ENCODE measurements at regions not wholly inside any gene's neighbourhood (a gene's known extent, or its start where the extent isn't known, plus 50 kb on each side); places are given as distances from the start of the nearest gene placed in this dataset.

DNA sequence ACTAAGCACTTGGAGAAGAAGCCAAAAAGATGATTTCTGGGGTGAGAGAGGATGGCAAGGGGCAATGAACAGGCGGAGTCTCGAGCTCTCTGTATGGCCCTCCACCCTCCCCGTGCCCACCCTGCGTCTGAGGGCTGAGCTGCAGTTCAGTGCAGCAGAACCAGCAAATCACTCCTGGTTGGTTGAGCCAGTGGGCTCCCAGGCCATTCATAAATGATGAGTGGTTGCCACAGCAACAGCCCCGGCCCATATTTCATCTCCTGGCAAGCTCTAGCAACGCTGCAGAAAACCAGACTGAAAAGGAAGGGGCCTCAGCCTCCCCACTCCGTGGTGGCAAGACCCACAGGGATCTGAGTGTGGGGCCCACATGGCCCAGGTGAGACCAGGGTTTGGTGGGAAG is 93.8 kb upstream of the PPP1R26 start:
- Histone ChIP-seq H3K4me3 (no peak overlapping the region), H3K9me3 (no peaks in the 10 kb centered on the region), H3K27ac (replicated peaks in 1 of 4) (no peak overlapping the region), H3K4me1 (no peaks in the 10 kb centered on the region), H3K27me3 (peaks cover 0 to 47% (median 0%) of the 10 kb centered on the region in 4 donors), H3K36me3 (no peaks in the 10 kb centered on the region)
- TF ChIP-seq EP300 (IDR thresholded peaks at IDR 0.05), result no peak
- no peak for TF ChIP-seq POLR2AphosphoS5 (IDR thresholded peaks at IDR 0.05)
- TF ChIP-seq, protein P1, sequence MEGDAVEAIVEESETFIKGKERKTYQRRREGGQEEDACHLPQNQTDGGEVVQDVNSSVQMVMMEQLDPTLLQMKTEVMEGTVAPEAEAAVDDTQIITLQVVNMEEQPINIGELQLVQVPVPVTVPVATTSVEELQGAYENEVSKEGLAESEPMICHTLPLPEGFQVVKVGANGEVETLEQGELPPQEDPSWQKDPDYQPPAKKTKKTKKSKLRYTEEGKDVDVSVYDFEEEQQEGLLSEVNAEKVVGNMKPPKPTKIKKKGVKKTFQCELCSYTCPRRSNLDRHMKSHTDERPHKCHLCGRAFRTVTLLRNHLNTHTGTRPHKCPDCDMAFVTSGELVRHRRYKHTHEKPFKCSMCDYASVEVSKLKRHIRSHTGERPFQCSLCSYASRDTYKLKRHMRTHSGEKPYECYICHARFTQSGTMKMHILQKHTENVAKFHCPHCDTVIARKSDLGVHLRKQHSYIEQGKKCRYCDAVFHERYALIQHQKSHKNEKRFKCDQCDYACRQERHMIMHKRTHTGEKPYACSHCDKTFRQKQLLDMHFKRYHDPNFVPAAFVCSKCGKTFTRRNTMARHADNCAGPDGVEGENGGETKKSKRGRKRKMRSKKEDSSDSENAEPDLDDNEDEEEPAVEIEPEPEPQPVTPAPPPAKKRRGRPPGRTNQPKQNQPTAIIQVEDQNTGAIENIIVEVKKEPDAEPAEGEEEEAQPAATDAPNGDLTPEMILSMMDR (IDR thresholded peaks at IDR 0.05), result no peak
- TF ChIP-seq POLR2A (IDR thresholded peaks at IDR 0.05; ENCODE audit: low read depth), result no peak
- intact Hi-C loops (cut with DNase I), result no loop called here
- 50% methylated on average over 7 of the region's 7 CpGs for WGBS
- DNase-seq (ENCODE audit: extremely low spot score), result no peak

DNA sequence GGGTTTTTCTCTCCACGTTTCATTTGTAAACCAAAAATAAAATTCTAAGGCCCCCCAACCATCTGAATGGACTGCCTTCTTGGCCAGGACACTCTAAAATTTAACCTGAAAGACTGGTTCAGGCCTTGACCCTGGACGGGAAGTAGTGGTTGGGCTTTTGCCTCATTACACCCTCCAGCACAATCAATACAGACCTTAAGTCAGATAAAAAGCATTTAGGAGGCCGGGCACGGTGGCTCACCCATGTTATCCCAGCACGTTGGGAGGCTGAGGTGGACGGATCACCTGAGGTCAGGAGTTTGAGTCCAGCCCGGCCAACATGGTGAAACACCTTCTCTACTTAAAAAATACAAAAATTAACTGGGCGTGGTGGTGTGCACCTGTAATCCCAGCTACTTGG is 91.6 kb upstream of the PPP1R26 start:
- TF ChIP-seq, protein P1 (IDR thresholded peaks at IDR 0.05), result no peak
- no peak for TF ChIP-seq EP300 (IDR thresholded peaks at IDR 0.05)
- no peak for TF ChIP-seq POLR2AphosphoS5 (IDR thresholded peaks at IDR 0.05)
- TF ChIP-seq POLR2A (IDR thresholded peaks at IDR 0.05; ENCODE audit: low read depth), result no peak
- Histone ChIP-seq H3K36me3 (no peaks in the 10 kb centered on the region), H3K4me3 (no peak overlapping the region), H3K4me1 (no peaks in the 10 kb centered on the region), H3K27ac (replicated peaks in 1 of 4) (no peak overlapping the region), H3K9me3 (no peaks in the 10 kb centered on the region), H3K27me3 (peaks cover 0 to 54% (median 0%) of the 10 kb centered on the region in 4 donors)
- intact Hi-C loops (cut with DNase I), result no loop called here
- 74% methylated on average over 8 of the region's 8 CpGs for WGBS
- no peak for DNase-seq (ENCODE audit: extremely low spot score)

DNA sequence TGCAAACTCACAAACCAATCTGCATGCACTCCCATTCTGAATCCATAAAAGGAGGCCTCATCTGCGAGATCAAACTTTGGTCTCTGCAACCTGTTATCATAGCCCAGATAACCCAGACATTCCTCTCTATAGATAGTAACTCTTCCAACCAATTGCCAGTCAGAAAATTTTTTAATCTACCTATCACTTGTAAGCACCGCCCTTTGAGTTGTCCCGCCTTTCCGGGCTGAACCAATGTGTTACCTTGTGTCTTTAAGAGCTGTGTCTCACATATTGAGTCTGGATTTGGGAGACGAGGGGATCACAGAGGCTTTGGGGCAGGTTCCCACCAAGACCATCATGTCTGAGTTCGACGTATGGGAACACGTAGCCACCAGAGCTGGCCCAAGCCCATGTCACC is 91.1 kb upstream of the PPP1R26 start:
- no peak for DNase-seq (ENCODE audit: extremely low spot score)
- H3K9me3 ChIP-seq, result no peaks in the 10 kb centered on the region
- H3K4me3 ChIP-seq, result no peak overlapping the region
- no peaks in the 10 kb centered on the region for H3K36me3 ChIP-seq
- TF ChIP-seq, protein P1 (IDR thresholded peaks at IDR 0.05), result no peak
- TF ChIP-seq POLR2A (IDR thresholded peaks at IDR 0.05; ENCODE audit: low read depth), result no peak
- no peak for TF ChIP-seq EP300 (IDR thresholded peaks at IDR 0.05)
- no peak for TF ChIP-seq POLR2AphosphoS5 (IDR thresholded peaks at IDR 0.05)
- H3K27ac ChIP-seq (replicated peaks in 1 of 4), result no peak overlapping the region
- H3K4me1 ChIP-seq, result no peaks in the 10 kb centered on the region
- intact Hi-C loops (cut with DNase I), result no loop called here
- WGBS, result 90% methylated on average over 8 of the region's 8 CpGs
- peaks cover 0 to 53% (median 0%) of the 10 kb centered on the region in 4 donors for H3K27me3 ChIP-seq

DNA sequence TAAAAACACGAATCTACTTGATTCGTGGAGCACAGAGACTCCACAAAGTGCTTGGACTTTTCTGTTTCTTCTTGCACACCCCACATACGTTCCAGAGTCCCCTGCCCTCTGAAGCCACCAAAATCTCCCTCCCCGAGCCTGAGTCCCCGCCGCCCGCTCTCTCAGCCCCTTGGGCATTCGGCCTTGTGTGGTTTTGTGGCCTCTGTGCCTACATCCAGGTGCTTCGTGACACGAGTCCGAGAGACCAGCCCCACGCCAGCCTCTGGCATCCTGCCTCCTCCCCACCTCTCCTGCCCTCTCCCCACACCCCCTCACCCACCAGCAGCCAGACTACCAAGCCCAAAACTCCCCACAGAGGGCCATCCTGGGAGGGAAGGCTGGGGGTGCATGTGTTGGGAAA is 87.8 kb upstream of the PPP1R26 start:
- 83% methylated on average over 12 of the region's 12 CpGs for WGBS
- H3K27me3 ChIP-seq, result peaks cover 0 to 46% (median 0%) of the 10 kb centered on the region in 4 donors
- intact Hi-C loops (cut with DNase I), result no loop called here

More for the DNA sequence above, 87.8 kb upstream of the PPP1R26 start:
- TF ChIP-seq EP300 (IDR thresholded peaks at IDR 0.05), result no peak
- TF ChIP-seq, protein P1 (IDR thresholded peaks at IDR 0.05), result no peak
- TF ChIP-seq POLR2A (IDR thresholded peaks at IDR 0.05; ENCODE audit: low read depth), result no peak
- no peak for TF ChIP-seq POLR2AphosphoS5 (IDR thresholded peaks at IDR 0.05)
- Histone ChIP-seq H3K4me3 (no peak overlapping the region), H3K36me3 (no peaks in the 10 kb centered on the region), H3K4me1 (no peaks in the 10 kb centered on the region), H3K9me3 (peaks cover 0 to 16% (median 6%) of the 10 kb centered on the region in 4 donors), H3K27ac (replicated peaks in 1 of 4) (no peak overlapping the region)
- DNase-seq (ENCODE audit: extremely low spot score), result no peak
